ENCODE measurements at regions not wholly inside any gene's neighbourhood (a gene's known extent, or its start where the extent isn't known, plus 50 kb on each side); places are given as distances from the start of the nearest gene placed in this dataset.

GRCh38 chr6:56345376-56345995 is 98.1 kb upstream of the COL21A1 start (continued):
- TF ChIP-seq ASH2L (IDR thresholded peaks at IDR 0.05; ENCODE audit: low read length): no peak
- no peak for TF ChIP-seq POU5F1 (IDR thresholded peaks at IDR 0.05; ENCODE audit: low read depth, low read length)
- TF ChIP-seq RXRA (IDR thresholded peaks at IDR 0.05; ENCODE audit: insufficient read depth, low read depth, low read length): no peak
- no peak for TF ChIP-seq NANOG (IDR thresholded peaks at IDR 0.05; ENCODE audit: insufficient read depth, low read depth, low read length, poor library complexity, severe bottlenecking)
